ENCODE measurements at regions not wholly inside any gene's neighbourhood (a gene's known extent, or its start where the extent isn't known, plus 50 kb on each side); places are given as distances from the start of the nearest gene placed in this dataset.

GRCh38 chr2:143939626-143940330, 580.1 kb downstream of the ZEB2 start:
- Histone ChIP-seq H3K9ac (ENCODE audit: low read length) (no peak overlapping the region), H3K27me3 (ENCODE audit: control insufficient read depth in 1 of 2, insufficient read depth in 2 of 2, low read length in 2 of 2) (peaks cover 0 to 14% of the 10 kb centered on the region in 2 donors), H3K4me3 (ENCODE audit: low read depth in 1 of 2, low read length in 2 of 2) (no peak overlapping the region), H3K27ac (ENCODE audit: low read depth, low read length) (no peak overlapping the region), H3K9me3 (ENCODE audit: low read length) (no peaks in the 10 kb centered on the region), H3K36me3 (ENCODE audit: insufficient read depth, low read length) (no peaks in the 10 kb centered on the region), H3K4me1 (ENCODE audit: insufficient read depth, low read length) (no peaks in the 10 kb centered on the region)

GRCh38 chr2:143937723-143938350, 582.1 kb downstream of the ZEB2 start:
- H3K4me3 ChIP-seq (ENCODE audit: low read depth in 1 of 2, low read length in 2 of 2): peak overlapping the region; percentile 33 to 45
- no peak overlapping the region for H3K27ac ChIP-seq (ENCODE audit: low read depth, low read length)
- H3K9ac ChIP-seq (ENCODE audit: low read length): no peak overlapping the region
- no peaks in the 10 kb centered on the region for H3K9me3 ChIP-seq (ENCODE audit: low read length)
- peaks cover 0 to 14% of the 10 kb centered on the region in 2 donors for H3K27me3 ChIP-seq (ENCODE audit: control insufficient read depth in 1 of 2, insufficient read depth in 2 of 2, low read length in 2 of 2)
- no peaks in the 10 kb centered on the region for H3K36me3 ChIP-seq (ENCODE audit: insufficient read depth, low read length)
- no peaks in the 10 kb centered on the region for H3K4me1 ChIP-seq (ENCODE audit: insufficient read depth, low read length)

GRCh38 chr2:143936848-143937722, 582.8 kb downstream of the ZEB2 start:
- no peaks in the 10 kb centered on the region for H3K9me3 ChIP-seq (ENCODE audit: low read length)
- H3K4me3 ChIP-seq (ENCODE audit: low read depth in 1 of 2, low read length in 2 of 2): peak overlapping the region; percentile 33 to 45
- H3K27ac ChIP-seq (ENCODE audit: low read depth, low read length): no peak overlapping the region
- H3K36me3 ChIP-seq (ENCODE audit: insufficient read depth, low read length): no peaks in the 10 kb centered on the region
- H3K4me1 ChIP-seq (ENCODE audit: insufficient read depth, low read length): no peaks in the 10 kb centered on the region
- no peak overlapping the region for H3K9ac ChIP-seq (ENCODE audit: low read length)
- H3K27me3 ChIP-seq (ENCODE audit: control insufficient read depth in 1 of 2, insufficient read depth in 2 of 2, low read length in 2 of 2): peaks cover 0 to 14% of the 10 kb centered on the region in 2 donors

GRCh38 chr2:143936538-143936847, 583.4 kb downstream of the ZEB2 start:
- Histone ChIP-seq H3K27ac (ENCODE audit: low read depth, low read length) (no peak overlapping the region), H3K9ac (ENCODE audit: low read length) (no peak overlapping the region)

GRCh38 chr2:143935482-143935752, 584.5 kb downstream of the ZEB2 start:
- no peak overlapping the region for H3K27ac ChIP-seq (ENCODE audit: low read depth, low read length)
- H3K27me3 ChIP-seq (ENCODE audit: control insufficient read depth in 1 of 2, insufficient read depth in 2 of 2, low read length in 2 of 2): peaks cover 0 to 14% of the 10 kb centered on the region in 2 donors
- no peak overlapping the region for H3K4me3 ChIP-seq (ENCODE audit: low read depth in 1 of 2, low read length in 2 of 2)
- H3K36me3 ChIP-seq (ENCODE audit: insufficient read depth, low read length): no peaks in the 10 kb centered on the region
- no peaks in the 10 kb centered on the region for H3K9me3 ChIP-seq (ENCODE audit: low read length)
- H3K9ac ChIP-seq (ENCODE audit: low read length): no peak overlapping the region
- H3K4me1 ChIP-seq (ENCODE audit: insufficient read depth, low read length): no peaks in the 10 kb centered on the region

More at GRCh38 chr2:143936538-143936847, 583.4 kb downstream of the ZEB2 start:
- Histone ChIP-seq H3K4me1 (ENCODE audit: insufficient read depth, low read length) (no peaks in the 10 kb centered on the region), H3K4me3 (ENCODE audit: low read depth in 1 of 2, low read length in 2 of 2) (peak overlapping the region; percentile 33 to 45), H3K36me3 (ENCODE audit: insufficient read depth, low read length) (no peaks in the 10 kb centered on the region), H3K9me3 (ENCODE audit: low read length) (no peaks in the 10 kb centered on the region), H3K27me3 (ENCODE audit: control insufficient read depth in 1 of 2, insufficient read depth in 2 of 2, low read length in 2 of 2) (peaks cover 0 to 14% of the 10 kb centered on the region in 2 donors)

GRCh38 chr2:143934626-143935481, 585.1 kb downstream of the ZEB2 start:
- Histone ChIP-seq H3K4me3 (ENCODE audit: low read depth in 1 of 2, low read length in 2 of 2) (no peak overlapping the region), H3K4me1 (ENCODE audit: insufficient read depth, low read length) (no peaks in the 10 kb centered on the region), H3K36me3 (ENCODE audit: insufficient read depth, low read length) (no peaks in the 10 kb centered on the region), H3K9ac (ENCODE audit: low read length) (no peak overlapping the region), H3K9me3 (ENCODE audit: low read length) (no peaks in the 10 kb centered on the region), H3K27ac (ENCODE audit: low read depth, low read length) (no peak overlapping the region), H3K27me3 (ENCODE audit: control insufficient read depth in 1 of 2, insufficient read depth in 2 of 2, low read length in 2 of 2) (peaks cover 0 to 14% of the 10 kb centered on the region in 2 donors)

GRCh38 chr2:143933946-143934569, 585.9 kb downstream of the ZEB2 start:
- no peaks in the 10 kb centered on the region for H3K36me3 ChIP-seq (ENCODE audit: insufficient read depth, low read length)
- H3K9me3 ChIP-seq (ENCODE audit: low read length): no peaks in the 10 kb centered on the region
- no peak overlapping the region for H3K27ac ChIP-seq (ENCODE audit: low read depth, low read length)

GRCh38 chr2:143930891-143931290, 589.0 kb downstream of the ZEB2 start:
- H3K27me3 ChIP-seq (ENCODE audit: control insufficient read depth in 1 of 2, insufficient read depth in 2 of 2, low read length in 2 of 2): no peaks in the 10 kb centered on the region
- H3K9me3 ChIP-seq (ENCODE audit: low read length): no peaks in the 10 kb centered on the region
- no peaks in the 10 kb centered on the region for H3K4me1 ChIP-seq (ENCODE audit: insufficient read depth, low read length)
- H3K36me3 ChIP-seq (ENCODE audit: insufficient read depth, low read length): no peaks in the 10 kb centered on the region
- no peak overlapping the region for H3K27ac ChIP-seq (ENCODE audit: low read depth, low read length)
- H3K4me3 ChIP-seq (ENCODE audit: low read depth in 1 of 2, low read length in 2 of 2): no peak overlapping the region
- no peak overlapping the region for H3K9ac ChIP-seq (ENCODE audit: low read length)

More at GRCh38 chr2:143933946-143934569, 585.9 kb downstream of the ZEB2 start:
- no peak overlapping the region for H3K4me3 ChIP-seq (ENCODE audit: low read depth in 1 of 2, low read length in 2 of 2)
- H3K4me1 ChIP-seq (ENCODE audit: insufficient read depth, low read length): no peaks in the 10 kb centered on the region
- no peak overlapping the region for H3K9ac ChIP-seq (ENCODE audit: low read length)
- H3K27me3 ChIP-seq (ENCODE audit: control insufficient read depth in 1 of 2, insufficient read depth in 2 of 2, low read length in 2 of 2): peaks cover 0 to 14% of the 10 kb centered on the region in 2 donors

GRCh38 chr2:143928613-143929012, 591.3 kb downstream of the ZEB2 start:
- H3K4me1 ChIP-seq (ENCODE audit: insufficient read depth, low read length): no peaks in the 10 kb centered on the region
- H3K9ac ChIP-seq (ENCODE audit: low read length): no peak overlapping the region
- no peaks in the 10 kb centered on the region for H3K9me3 ChIP-seq (ENCODE audit: low read length)
- no peak overlapping the region for H3K27ac ChIP-seq (ENCODE audit: low read depth, low read length)
- H3K36me3 ChIP-seq (ENCODE audit: insufficient read depth, low read length): no peaks in the 10 kb centered on the region
- H3K4me3 ChIP-seq (ENCODE audit: low read depth in 1 of 2, low read length in 2 of 2): no peak overlapping the region
- H3K27me3 ChIP-seq (ENCODE audit: control insufficient read depth in 1 of 2, insufficient read depth in 2 of 2, low read length in 2 of 2): no peaks in the 10 kb centered on the region

- H3K27ac ChIP-seq (ENCODE audit: low read depth, low read length): no peak overlapping the region
Observed at GRCh38 chr2:143928184-143928583, 591.7 kb downstream of the ZEB2 start.

More at GRCh38 chr2:143928184-143928583, 591.7 kb downstream of the ZEB2 start:
- H3K4me1 ChIP-seq (ENCODE audit: insufficient read depth, low read length): no peaks in the 10 kb centered on the region
- no peaks in the 10 kb centered on the region for H3K27me3 ChIP-seq (ENCODE audit: control insufficient read depth in 1 of 2, insufficient read depth in 2 of 2, low read length in 2 of 2)
- no peaks in the 10 kb centered on the region for H3K9me3 ChIP-seq (ENCODE audit: low read length)
- H3K9ac ChIP-seq (ENCODE audit: low read length): no peak overlapping the region
- H3K4me3 ChIP-seq (ENCODE audit: low read depth in 1 of 2, low read length in 2 of 2): no peak overlapping the region
- H3K36me3 ChIP-seq (ENCODE audit: insufficient read depth, low read length): no peaks in the 10 kb centered on the region

Measured in muscle layer of colon (tissue), 2 donors.